ENCODE measurements at regions not wholly inside any gene's neighbourhood (a gene's known extent, or its start where the extent isn't known, plus 50 kb on each side); places are given as distances from the start of the nearest gene placed in this dataset.

DNA sequence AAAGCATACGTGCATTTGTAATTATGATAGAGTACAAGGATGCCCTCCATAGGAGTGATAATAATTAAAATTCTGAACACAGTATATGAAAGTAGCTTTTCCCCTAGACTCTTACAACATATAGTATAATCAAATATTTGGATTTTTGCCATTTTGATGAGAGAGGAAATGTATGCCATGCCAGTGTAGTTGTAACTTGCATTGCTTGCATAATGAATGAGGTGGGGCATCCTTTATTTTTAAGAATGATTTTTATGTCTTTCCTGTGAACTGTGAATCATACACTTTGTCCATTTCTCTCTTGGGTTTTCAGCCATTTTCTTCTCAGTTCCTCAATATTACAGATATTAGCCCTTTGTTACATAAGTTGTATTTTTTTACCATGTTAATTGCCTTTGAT lies 197.5 kb downstream of the SCG2 start:
- no peak for DNase-seq

DNA sequence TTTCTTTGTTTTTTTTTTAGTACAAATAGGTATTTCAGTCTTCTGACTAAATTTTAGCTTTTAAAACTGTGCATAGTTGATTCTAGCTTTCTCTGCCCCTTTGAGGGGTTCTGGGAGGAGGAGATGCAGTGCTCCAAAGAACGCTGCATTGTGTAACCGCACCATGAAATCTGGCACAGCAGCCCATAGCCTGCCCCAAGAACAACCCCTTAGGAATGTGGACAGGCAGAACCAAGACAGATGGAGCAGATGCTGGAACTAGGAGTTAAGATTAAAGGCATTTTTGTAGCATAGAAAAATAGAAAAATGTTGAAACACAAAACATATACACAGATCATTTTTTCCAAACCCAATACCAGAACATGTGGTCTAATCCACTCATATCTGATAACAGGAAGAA lies 187.5 kb downstream of the SCG2 start:
- no peak for DNase-seq

DNA sequence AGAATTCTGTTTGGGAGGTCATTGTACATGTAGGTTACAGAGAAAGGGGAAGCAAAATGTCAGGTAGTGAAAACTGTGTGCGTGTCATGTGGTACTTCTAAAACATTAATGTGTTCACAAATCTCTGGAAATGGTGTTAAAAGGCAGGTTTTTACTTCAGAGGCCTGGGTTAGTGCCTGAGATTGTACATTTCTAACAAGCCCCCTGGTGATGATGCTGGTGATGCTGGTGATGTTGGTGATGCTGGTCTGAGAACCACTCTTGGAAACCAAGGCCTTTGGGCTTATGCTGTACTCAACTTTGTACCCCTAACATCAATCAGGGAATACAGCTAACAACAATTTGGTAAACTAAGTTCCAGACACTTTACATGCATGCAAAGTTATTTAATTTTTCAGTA lies 187.1 kb downstream of the SCG2 start:
- DNase-seq, result no peak

DNA sequence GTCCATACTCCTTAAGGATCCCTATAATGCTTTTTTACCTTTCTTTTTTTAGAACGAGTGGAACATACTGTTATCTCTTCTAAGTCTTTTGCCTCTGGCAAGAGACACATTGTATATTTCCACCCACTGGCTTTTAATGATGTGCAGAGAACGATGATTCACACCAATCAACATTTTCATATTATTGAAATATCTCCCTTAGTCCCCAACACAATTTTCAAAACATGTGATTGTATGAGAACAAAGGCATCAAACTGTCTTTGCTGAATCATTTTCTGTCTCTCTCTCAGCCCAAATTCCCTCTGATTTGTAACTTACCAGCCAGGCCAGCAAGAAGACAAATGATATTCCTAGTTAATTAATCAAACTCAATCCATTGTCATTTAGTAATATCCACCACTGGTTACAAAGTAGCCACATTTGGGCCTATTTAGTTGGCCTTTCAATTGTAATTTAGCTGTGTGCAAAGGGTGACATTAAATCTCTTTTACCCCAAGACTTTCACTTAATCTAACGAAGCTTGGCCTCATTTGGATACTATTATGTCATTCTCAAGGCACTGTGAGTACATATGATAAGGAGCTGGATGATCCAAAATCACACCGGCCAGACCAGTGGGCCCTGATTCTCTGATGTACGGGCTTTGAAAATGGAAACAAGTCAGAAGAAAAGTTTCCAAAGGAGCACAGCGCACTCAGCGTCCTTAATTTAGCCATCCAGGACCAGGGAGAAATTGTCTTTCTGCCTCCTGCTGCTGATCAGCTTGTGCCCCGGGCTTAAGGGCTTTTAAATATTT lies 185.1 kb downstream of the SCG2 start:
- no peak for DNase-seq

DNA sequence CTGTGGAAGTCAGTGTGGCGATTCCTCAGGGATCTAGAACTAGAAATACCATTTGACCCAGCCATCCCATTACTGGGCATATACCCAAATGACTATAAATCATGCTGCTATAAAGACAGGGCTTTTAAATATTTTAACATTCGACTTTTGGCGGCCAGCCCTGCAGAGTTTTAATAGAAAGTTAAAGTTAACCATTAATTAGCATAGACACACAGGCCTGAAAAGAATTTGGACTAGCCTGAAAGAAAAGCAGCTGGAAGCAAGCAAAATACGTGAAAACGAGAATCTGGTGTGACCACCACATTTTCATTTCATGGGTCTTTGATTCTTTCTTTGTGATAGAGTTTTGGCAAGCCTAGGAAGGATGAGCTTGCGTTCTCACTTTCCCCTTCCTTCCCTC lies 184.0 kb downstream of the SCG2 start:
- DNase-seq, result no peak

DNA sequence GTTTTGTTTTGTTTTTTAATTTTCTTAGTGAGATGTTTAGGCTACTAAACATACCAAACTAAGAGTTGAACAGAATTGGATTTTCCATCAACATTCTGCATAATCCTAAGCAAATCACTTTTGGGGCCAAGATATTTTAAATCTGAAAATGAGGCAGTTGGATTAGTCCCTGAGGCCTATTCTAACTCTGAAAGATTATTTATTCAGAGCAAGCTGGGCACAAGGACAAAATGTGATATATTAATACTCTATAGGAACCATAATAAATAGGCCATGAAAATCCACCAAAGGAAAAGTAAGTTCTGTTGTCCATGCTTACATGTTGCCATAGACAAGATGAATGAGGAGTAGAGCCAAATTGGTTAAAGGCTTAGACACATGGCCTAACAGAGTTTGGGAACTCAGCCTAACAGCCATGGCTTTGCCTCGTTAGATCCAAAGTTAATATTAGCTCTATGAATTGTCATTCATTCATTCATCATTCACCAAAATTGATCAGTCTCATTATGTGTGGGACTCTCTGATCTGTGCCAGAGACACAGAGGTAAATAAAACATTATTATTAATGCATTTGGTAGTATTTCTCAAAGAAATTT lies 183.5 kb downstream of the SCG2 start:
- no peak for DNase-seq

DNA sequence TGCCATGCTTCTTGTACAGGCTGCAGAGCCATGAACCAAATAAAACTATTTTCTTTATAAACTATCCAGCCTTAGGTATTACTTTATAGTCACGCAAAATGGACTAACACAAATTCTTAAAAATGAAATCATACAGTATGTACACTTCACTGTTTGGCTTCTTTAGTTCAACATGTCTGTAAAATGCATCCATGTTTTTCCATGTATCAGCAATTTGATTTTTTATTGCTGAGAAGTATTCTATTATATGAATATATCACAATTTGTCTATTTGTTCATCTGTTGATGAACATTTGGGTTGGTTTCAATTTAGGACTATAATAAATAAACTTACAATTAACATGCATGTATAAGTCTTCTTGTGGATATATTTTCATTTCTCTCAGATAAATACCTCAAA lies 182.1 kb downstream of the SCG2 start:
- DNase-seq, result no peak

DNA sequence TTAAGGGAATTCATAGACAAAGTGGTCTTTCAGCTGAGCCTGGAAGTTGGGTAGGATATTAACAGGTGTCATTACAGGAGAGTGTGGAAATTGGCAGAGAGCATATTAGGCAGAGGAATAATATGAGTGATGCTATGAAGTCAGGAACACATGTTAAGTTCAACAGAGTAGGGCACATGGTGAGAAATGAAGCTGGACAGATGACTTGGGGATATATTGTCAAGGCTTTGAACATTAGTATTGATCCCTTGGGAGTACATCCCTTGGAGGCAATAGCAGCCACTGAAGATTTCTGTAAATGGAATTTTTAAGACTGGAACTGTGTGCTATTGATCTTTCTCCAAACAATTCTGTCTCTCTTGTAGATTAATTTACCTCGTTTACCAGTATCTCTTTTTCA lies 170.7 kb downstream of the SCG2 start:
- no peak for DNase-seq

DNA sequence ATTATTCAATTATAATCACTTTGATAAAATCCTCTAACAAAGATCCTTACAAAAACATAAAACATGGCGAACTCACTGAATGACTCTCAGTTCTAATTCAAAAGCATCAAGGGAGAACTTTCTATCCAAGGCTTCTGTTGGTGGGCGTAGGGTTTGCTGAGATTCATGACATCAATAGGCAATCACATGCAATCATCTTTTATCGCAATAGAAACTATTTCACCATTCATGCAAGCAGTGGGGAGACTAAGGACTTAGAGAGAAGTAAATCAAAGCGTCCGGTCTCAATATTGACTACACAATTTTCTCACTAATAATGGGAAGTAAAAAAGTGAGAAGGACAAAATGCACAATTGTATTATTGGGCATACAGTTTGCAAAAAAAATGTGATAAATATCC lies 168.7 kb downstream of the SCG2 start:
- no peak for DNase-seq

DNA sequence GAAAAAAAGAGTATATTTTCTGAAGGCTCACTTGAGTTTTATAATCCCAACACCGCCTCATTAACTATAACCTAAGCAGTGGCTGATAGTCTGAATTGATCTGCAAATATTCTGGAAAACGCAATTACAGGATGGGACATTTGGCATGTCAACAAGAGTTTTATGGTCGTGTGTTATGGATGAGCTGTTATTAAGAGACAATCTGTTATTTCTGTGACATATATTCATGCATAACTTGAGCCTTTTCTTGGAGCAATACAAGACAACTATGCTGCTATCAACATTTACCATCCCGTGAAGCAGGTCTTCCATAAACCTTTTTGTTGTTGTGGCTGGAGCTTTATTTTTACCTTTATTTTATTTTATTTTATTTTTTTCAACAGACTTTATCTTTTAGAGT lies 164.4 kb downstream of the SCG2 start:
- DNase-seq, result no peak

DNA sequence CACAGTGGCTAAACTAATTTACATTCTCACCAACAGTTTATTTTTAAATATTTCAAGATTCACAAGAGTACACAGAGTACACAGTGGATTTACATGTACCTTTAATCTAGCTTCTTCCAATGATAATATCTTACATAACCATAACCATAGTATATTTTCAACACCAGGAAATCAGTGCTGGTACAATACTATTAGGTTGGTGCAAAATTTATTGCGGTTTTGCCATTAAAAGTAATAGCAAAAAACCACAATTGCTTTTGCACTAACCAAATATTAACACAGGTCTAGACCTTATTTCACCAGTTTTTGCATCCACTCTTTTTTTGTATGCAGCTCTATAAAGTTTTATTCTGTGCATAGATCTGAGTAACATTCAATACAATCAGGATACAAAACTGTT lies 163.0 kb downstream of the SCG2 start:
- no peak for DNase-seq

DNA sequence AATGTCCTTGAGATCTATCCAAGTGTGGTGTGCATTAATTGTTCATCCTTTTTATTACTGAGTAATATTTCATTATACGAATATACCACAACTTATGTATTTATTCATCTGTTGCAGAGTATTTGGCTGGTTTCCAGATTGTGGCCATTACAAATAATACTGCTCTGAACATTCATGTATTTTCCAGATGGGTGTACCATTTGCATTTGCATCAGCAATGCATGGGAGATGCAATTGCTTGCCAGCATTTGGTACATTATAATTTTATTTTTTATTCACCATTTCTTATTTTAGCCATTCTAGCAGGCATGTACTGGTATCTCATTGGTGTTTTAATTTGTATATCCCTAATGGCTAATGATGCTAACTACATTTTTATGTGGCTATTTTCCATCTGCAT lies 162.4 kb downstream of the SCG2 start:
- DNase-seq, result no peak

DNA sequence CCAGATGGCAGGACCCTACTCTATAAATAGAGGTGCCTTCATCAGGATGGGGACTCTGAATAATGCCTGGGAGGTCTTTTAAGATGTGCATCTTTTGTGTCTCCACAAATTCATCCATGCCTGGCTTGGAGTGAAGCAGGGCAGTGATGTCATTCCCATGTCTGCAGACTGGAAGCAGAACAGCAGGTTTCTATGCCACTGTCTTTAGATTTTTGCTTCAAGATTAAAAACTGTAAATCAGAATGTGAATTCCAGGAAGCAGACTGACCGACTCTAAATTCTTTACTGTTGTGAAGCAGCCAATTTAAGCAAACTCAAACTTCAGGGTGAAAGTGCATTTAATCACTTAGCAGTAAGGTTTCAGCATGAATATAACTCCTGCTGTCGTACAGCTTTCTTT lies 159.3 kb downstream of the SCG2 start:
- no peak for DNase-seq

DNA sequence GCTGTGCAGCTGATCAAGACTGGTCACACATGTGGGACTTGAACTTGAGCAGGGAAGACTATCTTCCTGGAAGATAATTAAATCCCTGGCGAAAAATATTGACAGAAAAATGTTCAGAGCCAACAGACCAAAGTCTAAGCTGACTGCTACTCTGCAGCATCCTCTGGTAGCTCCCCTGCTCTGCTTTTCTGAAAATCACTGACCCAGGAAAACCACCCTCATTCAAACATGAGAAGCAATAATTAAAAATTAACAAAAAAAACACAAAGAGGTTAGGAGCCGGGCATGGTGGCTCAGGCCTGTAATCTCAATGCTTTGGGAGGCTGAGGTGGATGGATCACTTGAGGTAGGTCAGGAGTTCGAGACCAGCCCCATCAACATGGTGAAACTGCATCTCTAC lies 151.9 kb downstream of the SCG2 start:
- no peak for DNase-seq

DNA sequence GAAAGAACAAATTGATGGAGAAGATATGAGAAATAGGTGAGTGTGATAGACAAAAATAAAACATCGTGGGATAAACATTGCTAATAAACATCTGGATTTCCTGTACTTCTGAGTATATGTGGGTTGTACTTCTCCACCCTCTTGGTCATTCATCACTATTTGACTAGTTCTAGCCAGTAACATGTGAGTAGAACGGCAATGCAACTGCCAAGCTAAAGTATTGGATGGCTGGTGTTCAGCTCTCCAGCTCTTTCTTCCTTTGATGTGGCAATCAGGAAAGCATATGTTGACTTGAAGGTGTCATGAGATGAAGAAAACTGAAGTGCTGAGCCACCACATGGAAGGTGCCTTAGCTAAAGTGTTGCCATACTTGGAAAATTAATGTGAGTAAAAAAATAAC lies 144.9 kb downstream of the SCG2 start:
- DNase-seq, result no peak

DNA sequence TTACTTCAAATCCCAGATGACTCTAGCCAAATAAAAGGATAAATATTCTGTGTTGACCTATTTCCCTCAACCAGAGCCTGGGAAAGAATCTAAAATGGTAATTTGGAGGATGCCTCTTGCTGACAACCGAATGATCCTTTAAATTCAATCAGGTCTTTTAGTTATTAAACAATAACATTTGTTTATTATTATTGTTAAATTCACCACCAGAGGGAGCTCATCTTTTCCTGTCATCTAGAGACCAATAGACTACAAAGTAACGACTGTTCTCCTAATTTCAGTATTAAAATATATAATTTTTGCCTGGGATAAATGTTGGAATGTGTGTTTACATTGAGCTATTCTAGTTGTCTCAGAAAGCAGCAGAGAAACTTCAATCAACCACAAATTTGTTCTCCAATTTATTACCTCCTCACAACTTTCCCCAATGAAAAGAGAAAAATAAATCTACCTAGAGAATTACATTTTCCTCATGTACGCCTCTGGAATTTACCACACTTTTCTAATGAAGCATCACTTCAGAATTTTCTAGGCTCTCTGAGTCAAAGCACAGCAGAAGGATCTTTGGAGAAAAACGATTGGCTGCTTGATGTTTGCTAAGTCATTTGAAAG lies 142.7 kb downstream of the SCG2 start:
- peak; percentile 18 for DNase-seq

DNA sequence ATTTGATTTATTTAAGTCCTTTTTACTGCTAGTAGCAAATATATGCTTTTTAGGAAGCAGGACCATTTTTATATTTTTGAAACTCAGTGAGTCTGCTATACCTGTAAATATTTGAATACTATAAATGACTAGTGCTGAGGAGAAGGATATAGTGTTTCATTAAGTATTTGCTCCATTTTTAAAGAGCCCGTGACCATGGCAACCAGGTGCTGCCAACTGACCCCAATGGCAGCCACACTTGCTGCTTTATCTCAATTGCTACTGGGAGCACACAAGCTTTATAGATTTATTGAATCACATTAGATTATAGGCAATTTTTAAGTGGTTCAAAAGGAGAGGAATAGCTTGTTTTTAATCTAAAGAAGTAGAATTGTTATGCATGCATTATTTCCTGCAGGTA lies 142.0 kb downstream of the SCG2 start:
- no peak for DNase-seq

DNA sequence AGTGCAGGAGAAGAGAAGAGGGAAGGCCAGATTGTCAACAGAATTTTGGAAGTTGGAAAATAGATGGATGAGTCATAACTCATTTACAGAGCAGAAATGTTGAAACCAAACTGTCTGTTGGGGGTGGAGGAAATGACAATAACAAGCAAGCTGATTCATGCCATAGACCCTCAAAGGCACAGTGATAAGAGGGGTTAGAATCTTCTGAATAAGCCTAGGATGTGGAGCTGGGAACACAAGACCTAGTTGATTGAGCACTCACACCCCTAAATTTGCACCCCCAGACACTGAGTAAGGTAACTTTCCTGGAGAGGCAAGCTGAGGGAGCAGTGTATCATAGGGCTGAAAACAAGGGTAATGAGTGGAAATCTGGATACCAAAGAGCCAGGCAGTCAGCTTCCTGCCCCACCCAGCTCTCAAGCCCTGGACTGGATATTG lies 141.4 kb downstream of the SCG2 start:
- DNase-seq, result no peak

DNA sequence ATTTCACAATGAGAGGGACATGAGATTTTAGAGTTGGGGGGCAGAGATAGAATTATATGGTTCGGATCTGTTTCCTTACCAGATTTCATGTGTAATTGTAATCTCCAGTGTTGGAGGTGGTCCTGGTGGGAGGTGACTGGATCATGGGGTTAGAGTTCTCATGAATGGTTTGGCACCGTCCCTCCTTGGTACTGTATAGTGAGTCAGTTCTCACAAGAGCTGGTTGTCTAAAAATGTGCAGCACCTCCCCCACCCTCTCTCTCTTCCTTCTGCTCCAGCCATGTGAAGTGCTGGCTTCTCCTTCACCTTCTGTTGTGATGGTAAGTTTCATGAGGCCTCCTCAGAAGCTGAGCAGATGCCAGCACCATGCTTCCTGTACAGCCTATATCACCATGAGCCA lies 138.1 kb downstream of the SCG2 start:
- DNase-seq, result no peak

DNA sequence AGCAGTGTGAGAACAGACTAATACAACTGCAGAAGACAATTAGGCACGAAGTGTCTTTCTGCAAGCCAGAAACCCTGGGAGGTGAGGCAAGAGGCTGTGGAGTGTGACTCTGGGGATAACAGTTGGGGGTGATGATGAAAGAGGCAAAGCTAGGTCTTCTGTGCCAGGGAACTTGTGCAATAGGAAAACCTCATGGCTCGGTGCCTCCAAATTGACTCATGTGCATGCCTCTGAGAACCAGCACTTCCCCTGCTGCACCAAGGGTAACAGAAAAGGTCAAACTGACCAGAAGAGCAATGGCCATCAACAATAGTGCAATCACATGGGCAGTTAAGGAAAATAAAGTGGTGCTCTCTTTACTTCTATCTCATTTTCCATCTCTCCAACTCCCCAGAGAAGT lies 136.4 kb downstream of the SCG2 start:
- no peak for DNase-seq

DNA sequence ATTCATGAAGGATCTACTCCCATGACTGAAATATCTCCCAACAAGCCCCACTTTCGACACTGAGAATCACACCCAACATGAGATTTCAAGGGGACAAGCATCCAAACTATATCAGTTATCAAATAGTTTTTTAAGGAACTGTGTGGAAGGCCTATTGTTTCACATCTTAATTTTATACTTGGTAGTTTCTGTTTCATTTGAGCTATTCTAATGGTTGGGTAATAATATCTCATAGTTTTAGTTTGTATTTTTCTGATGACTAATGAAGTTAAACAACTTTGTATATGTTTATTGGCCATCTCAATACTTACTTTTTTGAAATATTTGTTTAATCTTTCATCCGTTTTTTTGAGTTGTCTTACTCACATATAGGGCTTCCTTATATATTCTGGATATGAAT lies 135.0 kb downstream of the SCG2 start:
- no peak for DNase-seq

DNA sequence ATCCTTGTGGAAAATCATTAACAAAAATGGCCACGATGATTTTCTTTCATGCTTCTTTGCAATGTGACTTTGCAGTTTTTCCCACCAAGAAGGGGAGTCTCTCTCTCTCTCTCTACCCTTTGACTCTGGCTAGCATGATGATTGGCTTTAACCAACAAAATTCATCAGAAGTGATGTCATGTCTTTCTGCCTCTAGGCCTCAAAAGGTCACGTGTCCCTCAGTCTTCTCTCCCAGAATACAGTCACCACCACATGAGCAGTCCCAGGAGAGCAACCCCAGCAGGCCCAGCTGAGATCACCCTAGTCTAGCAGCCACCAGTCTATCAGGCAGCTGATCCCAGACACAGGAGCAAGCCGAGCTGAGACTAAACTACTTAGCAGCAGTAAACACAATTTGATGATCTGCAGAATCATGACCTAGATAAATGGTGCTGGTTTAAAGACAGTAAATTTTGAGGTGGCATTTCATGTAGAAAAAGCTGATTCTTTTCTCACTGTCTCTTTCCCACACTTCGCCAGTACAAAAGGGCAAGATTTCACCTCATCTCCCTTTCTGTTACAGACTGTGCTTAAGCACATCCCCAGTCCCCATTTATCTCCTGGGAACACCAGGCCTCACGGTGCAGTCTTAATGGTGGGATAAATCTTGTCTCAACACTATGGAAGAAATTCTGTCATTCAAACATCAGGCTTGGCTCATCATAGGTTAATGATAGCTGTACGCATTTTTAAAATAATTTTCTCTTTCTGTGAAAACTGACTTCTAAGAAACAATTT lies 132.7 kb downstream of the SCG2 start:
- no peak for DNase-seq

DNA sequence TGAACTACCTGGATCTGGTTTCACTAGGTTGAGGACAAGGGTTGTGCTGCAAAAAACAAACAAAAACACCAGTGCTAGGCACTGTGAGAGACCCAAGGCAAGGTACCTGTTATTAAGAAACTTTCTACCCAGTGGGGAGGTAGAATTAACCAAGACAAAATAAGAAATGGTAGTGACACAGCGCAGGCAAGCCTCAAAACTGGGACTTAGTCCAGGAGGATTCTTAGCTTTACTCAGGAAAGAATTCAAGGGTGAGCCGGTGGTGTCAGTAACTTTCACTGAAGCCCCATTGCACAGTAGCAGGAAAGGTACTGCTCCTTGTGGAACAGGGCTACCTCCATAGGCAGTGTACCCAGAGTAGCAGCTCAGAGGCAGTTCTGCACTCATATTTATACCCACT lies 131.6 kb downstream of the SCG2 start:
- DNase-seq, result no peak

DNA sequence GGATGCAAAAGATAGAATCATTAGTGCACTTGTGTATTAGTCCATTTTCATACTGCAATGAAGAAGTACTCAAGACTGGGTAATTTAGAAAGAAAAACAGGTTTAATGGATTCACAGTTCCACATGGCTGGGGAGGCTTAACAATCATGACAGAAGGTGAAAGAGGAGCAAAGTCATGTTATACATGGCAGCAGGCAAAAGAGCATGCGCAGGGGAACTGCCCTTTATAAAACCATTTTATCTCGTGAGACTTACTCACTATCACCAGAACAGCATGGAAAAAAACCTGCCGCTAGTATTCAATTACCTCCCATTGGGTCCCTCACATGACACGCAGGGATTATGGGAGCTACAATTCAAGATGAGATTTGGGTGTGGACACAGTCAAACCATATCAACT lies 129.4 kb downstream of the SCG2 start:
- no peak for DNase-seq
